22Rv1 (cell line): ENCODE measurements at regions not wholly inside any gene's neighbourhood (a gene's known extent, or its start where the extent isn't known, plus 50 kb on each side); places are given as distances from the start of the nearest gene placed in this dataset.

Experiments
- CTCF ChIP-seq: fragments of 450-650 bp; IDR thresholded peaks from 2 replicates; pipeline ENCODE4 v1.5.1; 2017; ENCODE audit warnings: mild to moderate bottlenecking
- ZFX ChIP-seq: fragments of 450-650 bp; IDR thresholded peaks from 2 replicates; pipeline ENCODE4 v1.6.1; 2017; ENCODE audit warnings: antibody characterized with exemption, borderline replicate concordance

GRCh38 chr20:47964149-47964548 is 178.9 kb upstream of the SULF2 start:
- TF ChIP-seq CTCF (no peak), ZFX (no peak)
